GDM1 (cell line): ENCODE measurements at regions not wholly inside any gene's neighbourhood (a gene's known extent, or its start where the extent isn't known, plus 50 kb on each side); places are given as distances from the start of the nearest gene placed in this dataset.

ENCODE experiments used
- DNase-seq: peaks from one replicate; lab custom pipeline; 2025; lab: John Stamatoyannopoulos, UW

GRCh38 chr7:13035233-13035632 lies 347.8 kb downstream of the ARL4A start:
- DNase-seq = no peak

DNA sequence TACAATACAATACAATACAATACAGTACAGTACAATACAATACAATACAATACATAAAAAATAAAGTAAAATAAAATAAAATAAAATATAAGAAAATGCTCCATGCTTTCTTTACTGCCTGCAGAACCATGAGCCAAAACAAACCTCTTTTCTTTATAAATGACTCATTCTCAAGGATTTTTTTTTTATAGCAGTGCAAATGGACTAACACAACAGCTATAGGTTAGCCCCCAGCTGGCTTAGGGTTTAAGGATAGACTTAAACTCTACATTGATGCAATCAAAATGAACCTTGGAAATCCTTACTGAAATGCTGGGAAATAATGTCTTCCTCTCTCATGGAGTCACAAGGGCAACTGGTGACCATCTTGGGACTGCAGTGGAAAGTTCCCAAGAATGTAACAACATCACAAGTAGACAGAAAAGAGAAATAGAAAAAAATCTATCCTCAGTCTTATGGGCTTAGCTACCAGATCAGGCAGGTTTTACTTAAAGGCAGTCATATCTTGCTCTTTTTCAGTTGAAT lies 348.9 kb downstream of the ARL4A start:
- DNase-seq = no peak

DNA sequence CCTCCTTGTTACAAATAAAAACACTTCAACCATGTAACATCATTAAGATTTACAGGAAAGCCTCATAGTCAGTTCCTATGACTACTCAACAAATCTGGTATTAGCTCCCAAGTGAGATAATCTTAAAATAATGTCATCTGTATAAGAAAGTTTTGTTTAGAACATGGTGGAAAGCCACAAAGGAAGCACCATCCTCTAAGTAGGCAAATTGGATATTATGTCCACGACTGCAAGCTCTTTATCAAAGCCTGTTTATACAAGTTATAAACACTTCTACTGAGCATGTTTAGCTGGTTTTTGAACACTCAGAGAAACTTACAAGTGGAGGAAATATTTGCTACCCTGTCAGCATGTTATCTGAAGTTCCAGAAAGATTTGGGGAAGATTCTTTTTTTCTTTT lies 349.8 kb downstream of the ARL4A start:
- no peak for DNase-seq

DNA sequence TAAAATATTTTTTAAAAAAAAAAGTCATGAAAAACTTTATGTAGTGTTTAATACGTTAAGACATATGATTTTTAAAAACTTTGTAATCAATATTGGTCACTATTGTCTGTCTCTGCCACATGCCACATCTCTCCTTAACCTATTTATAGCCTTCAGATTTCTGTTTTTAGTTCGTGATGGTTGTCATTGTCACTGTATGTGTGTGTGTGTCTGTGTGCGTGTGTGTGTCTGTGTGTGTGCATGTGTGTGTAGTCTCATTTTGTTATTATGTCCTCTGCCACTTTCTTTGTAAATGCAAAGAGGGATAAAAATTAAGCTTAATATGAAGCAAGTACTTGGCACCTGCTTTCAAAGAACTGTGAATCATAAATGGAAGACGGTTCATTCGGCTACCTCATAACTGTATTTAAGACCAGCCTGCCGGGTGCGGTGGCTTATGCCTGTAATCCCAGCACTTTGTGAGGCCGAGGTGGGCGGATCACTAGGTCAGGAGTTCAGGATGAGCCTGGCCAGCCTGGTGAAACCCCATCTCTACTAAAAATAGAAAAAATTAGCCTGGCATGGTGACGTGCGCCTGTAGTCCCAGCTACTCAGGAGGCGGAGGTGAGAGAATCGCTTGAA lies 354.0 kb downstream of the ARL4A start:
- no peak for DNase-seq

DNA sequence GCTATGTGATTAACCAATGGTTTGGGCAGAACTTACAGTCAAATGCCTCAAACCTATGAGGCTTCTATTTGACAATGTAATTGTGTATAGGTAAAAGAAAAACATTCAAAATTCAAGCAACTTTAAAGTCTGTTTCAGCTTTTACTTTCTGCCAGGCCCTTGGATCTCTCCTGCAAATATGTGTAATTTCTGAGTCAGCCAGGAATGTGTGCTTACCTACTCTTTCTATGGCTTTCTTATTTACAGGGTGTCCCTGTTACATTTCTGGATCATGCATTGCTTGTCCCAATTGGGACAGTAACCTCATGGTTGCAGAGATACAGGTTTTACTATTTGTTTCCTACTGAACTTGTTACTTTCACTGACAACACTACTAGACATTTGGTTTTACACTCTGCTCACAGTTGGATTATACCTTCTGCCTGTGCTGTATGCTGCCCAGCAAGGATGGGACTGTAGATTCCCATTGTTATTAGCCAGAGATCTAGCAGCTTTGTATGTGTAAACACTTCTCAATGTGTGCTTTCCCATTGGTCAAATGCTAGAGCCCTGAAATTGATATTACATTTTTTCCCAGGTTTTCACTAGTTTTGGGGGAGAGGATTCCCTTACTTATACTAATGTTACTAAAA lies 355.3 kb downstream of the ARL4A start:
- DNase-seq = no peak

DNA sequence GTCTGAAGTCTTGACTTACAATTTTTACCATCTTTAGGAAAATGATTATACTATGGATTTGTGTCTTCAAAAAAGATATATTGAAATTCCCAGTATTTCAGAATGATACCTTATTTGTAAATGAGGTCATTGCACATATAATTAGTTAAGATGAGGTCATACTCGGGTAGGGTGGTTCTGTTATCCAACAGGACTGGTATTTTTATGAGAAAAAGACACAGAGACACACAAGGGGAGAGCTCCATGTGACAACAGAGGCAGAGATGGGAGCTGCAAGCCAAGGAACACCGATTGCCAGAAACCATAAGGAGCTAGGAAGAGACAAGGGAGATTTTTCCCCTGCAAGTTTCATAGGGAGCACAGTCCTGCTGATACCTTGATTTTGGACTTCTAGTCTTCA lies 356.9 kb downstream of the ARL4A start:
- DNase-seq = no peak

- DNase-seq = no peak
Observed at GRCh38 chr7:13047061-13047460, 359.6 kb downstream of the ARL4A start.

- no peak for DNase-seq
Observed at GRCh38 chr7:13049946-13050345, 362.5 kb downstream of the ARL4A start.

GRCh38 chr7:13050703-13051102 lies 363.3 kb downstream of the ARL4A start:
- no peak for DNase-seq

DNA sequence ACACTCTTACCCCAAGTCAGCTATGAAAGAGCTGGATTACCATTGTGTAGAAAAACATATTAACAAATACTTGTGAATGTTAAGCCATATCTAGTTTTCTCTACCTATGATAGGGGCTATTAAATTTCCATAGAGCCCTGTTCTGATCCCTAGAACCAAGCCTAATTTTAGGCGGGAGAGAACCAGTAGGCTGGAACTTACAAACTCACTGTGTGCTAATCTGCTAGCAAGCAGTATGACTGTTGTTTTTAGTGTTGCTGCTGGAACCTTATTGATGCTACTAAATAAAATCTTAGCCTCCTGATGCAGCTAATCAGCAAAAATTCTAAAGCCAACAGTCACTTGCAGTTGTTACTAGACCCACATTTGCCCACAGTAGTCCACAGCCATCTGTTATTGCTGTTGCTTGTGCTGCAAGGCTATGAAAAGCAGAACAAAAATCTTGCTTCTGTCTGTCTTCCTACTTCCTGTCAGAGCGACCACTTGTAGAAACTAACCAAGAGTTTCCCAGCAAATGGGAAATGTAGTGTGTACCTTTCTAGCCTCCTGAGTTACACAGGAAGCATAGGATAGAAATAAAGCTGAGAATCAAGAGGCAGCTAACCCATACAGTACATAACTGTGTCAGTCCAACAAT lies 368.4 kb downstream of the ARL4A start:
- peak; percentile 21 for DNase-seq

DNA sequence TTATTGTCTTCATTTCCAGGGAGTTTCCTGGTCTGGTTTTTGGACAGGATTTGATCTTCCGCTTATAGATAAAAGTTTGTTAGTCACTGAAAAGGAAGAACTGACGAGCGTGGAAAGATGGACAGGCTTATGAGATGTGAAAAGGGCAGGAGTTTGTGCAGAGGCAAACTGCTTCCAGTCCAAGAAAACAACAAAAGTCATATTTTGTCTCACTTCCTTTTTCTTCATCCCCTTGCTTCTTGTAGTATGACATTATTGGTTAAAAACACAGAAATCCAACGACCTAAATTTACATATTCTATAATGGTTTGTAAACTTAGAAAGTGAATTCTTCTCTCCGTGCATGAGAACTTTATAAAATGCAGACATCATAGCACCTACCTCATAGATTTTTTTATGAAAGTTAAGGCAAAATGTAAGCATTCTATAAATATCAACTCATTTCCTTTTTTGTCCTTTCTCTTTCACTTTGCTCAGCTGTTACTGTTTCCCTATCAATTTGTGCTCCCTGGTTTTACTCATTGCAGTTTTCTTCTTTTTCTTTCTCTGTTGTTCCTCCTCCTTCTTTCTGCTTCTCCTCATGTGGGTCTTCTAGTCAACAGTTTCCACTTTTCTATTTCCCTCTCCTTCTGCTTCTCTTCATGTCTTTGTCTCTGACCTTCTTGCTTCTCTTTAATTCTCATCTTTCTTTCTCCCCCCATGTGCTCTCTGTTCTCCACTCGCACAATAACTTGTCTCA lies 370.2 kb downstream of the ARL4A start:
- peak; percentile 2 for DNase-seq

GRCh38 chr7:13060173-13060572 lies 372.7 kb downstream of the ARL4A start:
- no peak for DNase-seq

DNA sequence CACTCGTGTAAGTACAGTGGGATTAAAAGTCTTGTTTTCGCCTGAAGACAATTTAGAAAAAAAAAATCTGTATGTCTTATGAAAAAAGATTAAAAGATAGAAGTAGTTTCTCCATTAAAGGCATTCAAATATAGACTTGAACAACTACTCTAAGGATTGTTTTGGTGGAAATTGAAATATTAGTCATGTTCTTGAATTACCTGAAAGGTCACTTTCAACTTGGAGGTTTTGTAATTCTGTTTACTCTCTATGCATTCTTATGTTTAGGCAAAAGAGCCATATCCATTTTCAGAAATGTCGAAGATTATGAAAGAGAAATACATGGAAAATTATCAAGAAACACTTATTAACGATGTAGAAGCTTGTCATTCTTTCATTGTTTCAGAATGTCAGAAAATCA lies 373.7 kb downstream of the ARL4A start:
- no peak for DNase-seq

DNA sequence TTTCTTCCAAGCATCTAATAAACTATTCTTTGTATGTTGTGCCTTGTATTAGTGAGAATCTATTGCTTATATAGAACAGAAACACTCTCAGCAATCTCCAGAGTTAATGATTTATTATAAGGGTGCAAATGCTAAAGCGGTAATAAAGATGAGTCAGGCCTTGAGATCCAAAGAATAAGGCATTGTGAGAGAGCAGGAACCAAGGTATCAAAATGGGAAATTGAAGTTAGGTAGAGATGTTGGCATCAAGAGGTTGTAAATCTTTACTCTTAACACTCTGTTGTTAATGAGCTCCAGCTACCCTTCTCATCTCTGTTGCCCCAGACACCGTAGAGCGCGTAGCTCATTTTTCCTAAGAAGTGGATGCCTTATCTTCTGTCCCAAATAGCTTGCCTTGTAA lies 375.2 kb downstream of the ARL4A start:
- no peak for DNase-seq

DNA sequence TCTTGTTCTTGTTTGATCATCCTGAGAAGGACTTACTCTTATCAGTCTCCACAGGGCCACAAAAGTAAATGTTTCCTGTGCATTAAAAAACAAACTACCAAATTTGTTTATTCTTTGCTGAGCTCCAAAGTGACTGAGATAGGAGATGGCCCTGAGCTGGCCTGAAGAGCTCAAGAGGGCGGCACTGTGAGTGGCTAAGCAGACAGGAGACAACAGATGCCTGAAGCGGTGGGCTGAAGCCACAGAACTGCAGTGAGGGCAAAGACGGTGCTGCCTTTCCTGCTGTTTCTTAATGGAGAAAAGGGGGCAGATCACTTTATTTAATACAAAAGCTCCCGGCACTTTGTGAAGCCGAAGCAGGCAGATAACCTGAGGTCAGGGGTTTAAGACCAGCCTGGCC lies 379.6 kb downstream of the ARL4A start:
- no peak for DNase-seq

DNA sequence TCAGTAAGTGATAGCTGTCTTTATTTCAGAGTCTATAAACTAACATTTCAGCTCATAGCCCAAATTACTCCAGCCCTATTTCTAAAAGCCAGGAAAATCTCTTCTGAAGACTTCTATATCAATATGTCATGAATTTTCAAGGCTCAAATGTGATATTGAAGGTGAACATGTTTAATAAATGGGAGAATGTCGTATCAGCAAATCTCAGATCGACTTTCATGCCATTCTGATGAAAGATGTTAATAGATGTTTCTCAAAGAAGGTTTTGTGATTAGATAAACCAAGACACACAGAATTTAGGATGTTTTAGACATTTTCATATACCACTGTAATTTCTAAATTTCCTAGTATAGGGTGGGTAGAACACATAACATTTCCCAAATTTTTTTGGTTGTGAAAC lies 380.6 kb downstream of the ARL4A start:
- no peak for DNase-seq

GRCh38 chr7:13069841-13070240 lies 382.4 kb downstream of the ARL4A start:
- DNase-seq = no peak

DNA sequence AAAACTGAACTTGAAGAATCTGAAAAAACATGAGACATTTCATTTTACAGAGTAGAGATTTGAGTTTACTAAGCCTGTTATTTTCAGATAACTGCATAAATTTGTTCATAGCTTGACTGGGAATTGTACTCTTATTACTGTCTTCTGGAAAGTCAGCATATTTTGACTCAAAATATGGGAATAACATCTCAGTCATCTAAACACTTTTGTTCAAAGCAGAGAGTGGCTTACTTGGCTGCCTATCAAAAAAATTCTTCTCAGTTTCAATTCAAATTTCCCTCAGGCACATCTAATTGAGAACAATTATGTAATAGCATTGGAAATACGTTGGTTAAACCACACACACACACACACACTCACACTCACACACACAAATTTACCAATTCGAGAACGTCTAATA lies 384.6 kb downstream of the ARL4A start:
- no peak for DNase-seq

GRCh38 chr7:13077466-13077865 lies 390.0 kb downstream of the ARL4A start:
- no peak for DNase-seq

GRCh38 chr7:13078105-13078504 lies 390.7 kb downstream of the ARL4A start:
- no peak for DNase-seq

DNA sequence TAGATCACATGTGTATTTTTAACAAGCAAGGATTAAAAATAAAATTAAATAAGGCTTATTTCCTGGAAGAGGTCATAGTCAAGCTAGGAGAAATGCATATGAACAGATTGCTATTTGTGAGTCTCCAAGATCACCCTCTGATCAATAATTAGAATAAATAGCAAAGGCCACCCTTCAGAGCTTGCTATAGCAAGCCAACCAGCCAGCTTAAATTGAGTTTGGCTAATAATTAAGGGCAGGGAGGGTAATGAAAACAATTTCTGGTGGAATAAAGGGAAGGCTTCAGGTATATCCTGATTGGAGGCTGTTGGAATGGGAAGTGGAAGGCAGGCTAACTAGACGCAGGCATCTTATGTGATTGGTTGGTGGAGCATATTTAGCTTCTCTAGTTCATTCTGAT lies 403.5 kb downstream of the ARL4A start:
- no peak for DNase-seq

- no peak for DNase-seq
Observed at GRCh38 chr7:13091974-13092707, 404.7 kb downstream of the ARL4A start.
